ENCODE measurements at regions not wholly inside any gene's neighbourhood (a gene's known extent, or its start where the extent isn't known, plus 50 kb on each side); places are given as distances from the start of the nearest gene placed in this dataset.

- no peak for TF ChIP-seq CTCF (IDR thresholded peaks at IDR 0.05; ENCODE audit: low read length)
- no peak for TF ChIP-seq EZH2phosphoT487 (IDR thresholded peaks at IDR 0.05; ENCODE audit: low read length)
- no peak for TF ChIP-seq EZH2 (optimal IDR thresholded peaks at IDR 0.05; ENCODE audit: low read depth, low read length)
These were observed 328.0 kb upstream of the XYLT1 start for GRCh38 chr16:17798716-17799115.

Measured in MM.1S (cell line).